Suprapubic skin (tissue), 4 donors: ENCODE measurements at regions not wholly inside any gene's neighbourhood (a gene's known extent, or its start where the extent isn't known, plus 50 kb on each side); places are given as distances from the start of the nearest gene placed in this dataset.

Source experiments
- EP300 ChIP-seq: sonication (generic); formaldehyde crosslinking; IDR thresholded peaks from one replicate; pipeline ENCODE4 v1.6.1; 2017; ENCODE audit warnings: antibody characterized with exemption
- POLR2AphosphoS5 ChIP-seq, 3 donors: sonication (generic); formaldehyde crosslinking; IDR thresholded peaks; one replicate each; pipeline ENCODE4 v1.6.1; 2017; ENCODE audit warnings: antibody characterized with exemption in 3 of 3
- TF ChIP-seq, protein P1 (sequence below), 2 donors: fragments of 200-600 bp in 1 of 2; fragments of 450-650 bp in 1 of 2; sonication (generic) in 1 of 2; IDR thresholded peaks; one replicate each; pipeline ENCODE4 v1.5.1; 2016 to 2019; ENCODE audit warnings: antibody characterized with exemption in 2 of 2, mild to moderate bottlenecking in 1 of 2, moderate library complexity in 1 of 2

- TF ChIP-seq POLR2AphosphoS5 (IDR thresholded peaks at IDR 0.05) (no peak), EP300 (no peak)
- TF ChIP-seq, protein P1, sequence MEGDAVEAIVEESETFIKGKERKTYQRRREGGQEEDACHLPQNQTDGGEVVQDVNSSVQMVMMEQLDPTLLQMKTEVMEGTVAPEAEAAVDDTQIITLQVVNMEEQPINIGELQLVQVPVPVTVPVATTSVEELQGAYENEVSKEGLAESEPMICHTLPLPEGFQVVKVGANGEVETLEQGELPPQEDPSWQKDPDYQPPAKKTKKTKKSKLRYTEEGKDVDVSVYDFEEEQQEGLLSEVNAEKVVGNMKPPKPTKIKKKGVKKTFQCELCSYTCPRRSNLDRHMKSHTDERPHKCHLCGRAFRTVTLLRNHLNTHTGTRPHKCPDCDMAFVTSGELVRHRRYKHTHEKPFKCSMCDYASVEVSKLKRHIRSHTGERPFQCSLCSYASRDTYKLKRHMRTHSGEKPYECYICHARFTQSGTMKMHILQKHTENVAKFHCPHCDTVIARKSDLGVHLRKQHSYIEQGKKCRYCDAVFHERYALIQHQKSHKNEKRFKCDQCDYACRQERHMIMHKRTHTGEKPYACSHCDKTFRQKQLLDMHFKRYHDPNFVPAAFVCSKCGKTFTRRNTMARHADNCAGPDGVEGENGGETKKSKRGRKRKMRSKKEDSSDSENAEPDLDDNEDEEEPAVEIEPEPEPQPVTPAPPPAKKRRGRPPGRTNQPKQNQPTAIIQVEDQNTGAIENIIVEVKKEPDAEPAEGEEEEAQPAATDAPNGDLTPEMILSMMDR (IDR thresholded peaks at IDR 0.05) = no peak
Observed at GRCh38 chr5:57632937-57633336, 150.3 kb upstream of the ACTBL2 start.
